Endometrium (tissue), 2 donors: ENCODE measurements at regions not wholly inside any gene's neighbourhood (a gene's known extent, or its start where the extent isn't known, plus 50 kb on each side); places are given as distances from the start of the nearest gene placed in this dataset.
"Not testable (repeated sequence)": the region's sequence is repeated elsewhere in the genome, so short reads cannot be mapped to it uniquely, and the experiment has no call there.

Experiments
- FAIRE-seq: peaks from 2 replicates; lab custom pipeline; 2012; peaks lifted over from hg19 to GRCh38; lab: Jason Lieb, UNC
- donor health status: control.
- donor health status: control.

GRCh38 chr18:14336017-14336416 lies 203.8 kb upstream of the ZNF519 start:
- not testable (repeated sequence) for FAIRE-seq

DNA sequence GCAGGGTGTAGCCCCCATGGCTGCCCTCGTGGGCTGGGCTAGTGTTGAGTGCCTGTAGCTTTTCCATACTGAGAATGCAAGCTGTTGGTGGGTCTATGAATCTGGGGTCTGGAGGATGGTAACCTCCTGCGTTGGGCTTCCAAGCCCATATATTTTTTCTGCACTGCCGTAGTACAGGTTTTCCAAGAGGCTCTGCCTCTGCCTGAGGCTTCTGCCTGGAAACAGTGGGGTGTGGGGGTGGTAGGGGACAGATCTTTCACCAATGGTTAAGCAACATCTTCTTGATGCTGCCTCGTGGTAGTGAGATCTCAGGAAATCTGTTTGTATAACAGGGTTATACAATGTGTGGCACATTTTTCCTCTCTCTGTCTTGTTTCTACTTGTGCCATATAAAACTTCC lies 189.0 kb upstream of the ZNF519 start:
- not testable (repeated sequence) for FAIRE-seq

- FAIRE-seq = not testable (repeated sequence)
Measured at GRCh38 chr18:14301255-14301654, 169.0 kb upstream of the ZNF519 start.

GRCh38 chr18:14295081-14295480 lies 162.8 kb upstream of the ZNF519 start:
- not testable (repeated sequence) for FAIRE-seq

GRCh38 chr18:14285053-14285452 lies 152.8 kb upstream of the ZNF519 start:
- FAIRE-seq = no peak

DNA sequence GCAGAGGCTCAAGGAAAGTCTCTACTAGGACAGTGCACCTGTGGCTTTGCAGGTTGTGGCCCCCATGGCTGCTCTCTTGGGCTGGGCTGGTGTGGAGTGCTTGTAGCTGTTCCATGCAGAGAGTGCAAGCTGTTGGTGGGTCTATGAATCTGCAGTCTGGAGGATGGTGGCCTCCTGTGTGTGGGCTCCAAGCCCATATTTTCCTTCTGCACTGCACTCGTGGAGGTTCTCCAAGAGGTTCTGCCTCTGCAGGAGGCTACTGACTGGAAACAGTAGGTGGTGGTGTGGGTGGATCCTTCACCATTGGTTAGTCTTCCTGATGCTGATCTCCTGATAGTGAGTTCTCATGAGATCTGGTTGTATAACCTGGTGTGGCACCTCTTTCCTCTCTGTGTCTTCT lies 143.2 kb upstream of the ZNF519 start:
- not testable (repeated sequence) for FAIRE-seq

DNA sequence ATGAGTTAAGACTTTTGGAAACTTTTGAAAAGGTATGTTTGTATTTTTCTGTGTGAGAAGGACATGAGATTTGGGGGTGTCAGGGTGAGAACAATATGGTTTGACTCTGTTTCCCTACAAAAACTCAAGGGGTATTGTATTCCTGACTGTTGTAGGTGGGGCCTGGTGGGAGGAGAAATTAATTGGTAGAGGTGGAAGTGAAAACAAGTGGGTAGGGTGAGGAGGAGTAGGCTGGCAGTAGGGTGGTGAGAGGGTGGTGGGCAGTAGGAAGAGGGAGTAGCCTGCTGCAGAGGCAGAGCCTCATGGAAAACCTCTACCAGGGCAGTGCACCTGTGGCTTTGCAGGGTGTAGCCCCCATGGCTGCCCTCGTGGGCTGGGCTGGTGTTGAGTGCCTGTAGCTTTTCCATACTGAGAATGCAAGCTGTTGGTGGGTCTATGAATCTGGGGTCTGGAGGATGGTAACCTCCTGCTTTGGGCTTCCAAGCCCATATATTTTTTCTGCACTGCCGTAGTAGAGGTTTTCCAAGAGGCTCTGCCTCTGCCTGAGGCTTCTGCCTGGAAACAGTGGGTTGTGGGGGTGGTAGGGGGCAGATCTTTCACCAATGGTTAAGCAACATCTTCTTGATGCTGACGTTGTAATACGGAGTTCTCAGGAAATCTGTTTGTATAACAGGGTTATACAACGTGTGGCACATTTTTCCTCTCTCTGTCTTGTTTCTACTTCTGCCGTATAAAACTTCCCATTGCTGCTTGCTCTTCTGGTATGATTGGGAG lies 133.6 kb upstream of the ZNF519 start:
- FAIRE-seq = not testable (repeated sequence)

- FAIRE-seq = not testable (repeated sequence)
Measured at GRCh38 chr18:14262786-14263185, 130.6 kb upstream of the ZNF519 start.

DNA sequence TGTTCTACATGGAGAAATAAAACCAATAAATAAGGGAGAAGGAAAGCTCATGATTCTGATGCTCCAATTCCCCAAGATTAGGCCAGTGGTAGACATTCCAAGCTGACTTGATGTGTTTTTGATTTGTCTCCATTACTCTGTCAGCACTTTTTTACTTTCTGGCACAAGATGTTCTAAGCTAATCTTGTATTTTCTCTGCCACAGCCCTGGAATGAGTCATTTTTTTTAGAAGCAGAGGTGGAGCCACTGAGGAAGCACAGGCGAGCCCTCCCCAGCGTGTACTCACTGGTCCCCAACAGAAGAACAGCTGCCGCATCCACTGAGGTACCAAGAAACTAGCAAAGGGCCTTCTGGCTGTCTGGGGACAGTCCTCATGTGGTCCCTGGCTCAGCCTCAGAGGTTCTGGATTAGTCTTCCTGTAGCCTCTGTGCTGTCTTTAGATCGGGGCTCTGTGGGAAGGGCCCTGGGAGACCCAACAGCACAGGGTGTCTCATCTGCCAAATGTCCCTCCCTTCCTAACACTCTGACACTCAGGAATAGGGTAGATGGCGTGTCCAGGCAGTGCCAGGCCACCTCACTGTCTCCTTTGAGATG lies 117.9 kb upstream of the ZNF519 start:
- not testable (repeated sequence) for FAIRE-seq

DNA sequence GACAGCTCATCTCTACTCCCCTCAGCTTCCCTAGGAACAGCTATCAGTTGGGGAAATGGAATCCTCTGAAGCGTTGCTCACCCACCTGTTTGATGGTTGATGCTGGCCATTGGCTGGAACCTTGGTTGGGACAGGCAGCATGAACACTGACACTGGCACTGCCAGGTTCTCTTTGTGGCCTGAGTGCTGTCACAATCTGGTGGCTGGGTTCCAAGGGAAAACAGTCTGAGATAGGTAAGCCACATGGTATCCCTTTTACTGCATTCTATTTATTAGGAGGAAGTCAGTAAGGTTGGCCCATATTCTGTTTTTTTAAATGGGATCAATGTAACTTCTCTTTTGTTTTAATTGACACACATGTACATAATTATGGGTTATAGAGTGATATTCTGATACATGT lies 107.0 kb upstream of the ZNF519 start:
- not testable (repeated sequence) for FAIRE-seq

- FAIRE-seq = not testable (repeated sequence)
Measured at GRCh38 chr18:14236356-14237048, 104.3 kb upstream of the ZNF519 start.

GRCh38 chr18:14225286-14225679 lies 93.0 kb upstream of the ZNF519 start:
- not testable (repeated sequence) for FAIRE-seq

DNA sequence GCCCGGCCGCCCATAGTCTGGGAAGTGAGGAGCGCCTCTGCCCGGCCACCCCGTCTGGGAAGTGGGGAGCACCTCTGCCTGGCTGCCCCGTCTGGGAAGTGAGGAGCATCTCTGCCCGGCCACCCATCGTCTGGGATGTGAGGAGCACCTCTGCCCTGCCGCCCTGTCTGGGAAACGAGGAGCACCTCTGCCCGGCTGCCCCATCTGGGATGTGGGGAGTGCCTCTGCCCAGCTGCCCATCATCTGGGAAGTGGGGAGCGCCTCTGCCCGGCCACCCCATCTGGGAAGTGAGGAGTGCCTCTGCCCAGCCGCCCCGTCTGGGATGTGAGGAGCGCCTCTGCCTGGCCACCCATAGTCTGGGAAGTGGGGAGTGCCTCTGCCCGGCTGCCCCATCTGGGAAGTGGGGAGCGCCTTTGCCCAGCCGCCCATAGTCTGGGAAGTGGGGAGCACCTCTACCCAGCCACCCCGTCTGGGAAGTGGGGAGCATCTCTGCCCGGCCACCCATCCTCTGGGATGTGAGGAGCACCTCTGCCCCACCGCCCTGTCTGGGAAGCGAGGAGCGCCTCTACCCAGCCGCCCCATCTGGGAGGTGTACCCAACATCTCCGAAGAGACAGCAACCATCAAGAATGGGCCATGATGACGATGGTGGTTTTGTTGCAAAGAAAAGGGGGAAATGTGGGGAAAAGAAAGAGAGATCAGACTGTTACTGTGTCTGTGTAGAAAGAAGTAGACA lies 92.5 kb upstream of the ZNF519 start:
- FAIRE-seq = not testable (repeated sequence)

DNA sequence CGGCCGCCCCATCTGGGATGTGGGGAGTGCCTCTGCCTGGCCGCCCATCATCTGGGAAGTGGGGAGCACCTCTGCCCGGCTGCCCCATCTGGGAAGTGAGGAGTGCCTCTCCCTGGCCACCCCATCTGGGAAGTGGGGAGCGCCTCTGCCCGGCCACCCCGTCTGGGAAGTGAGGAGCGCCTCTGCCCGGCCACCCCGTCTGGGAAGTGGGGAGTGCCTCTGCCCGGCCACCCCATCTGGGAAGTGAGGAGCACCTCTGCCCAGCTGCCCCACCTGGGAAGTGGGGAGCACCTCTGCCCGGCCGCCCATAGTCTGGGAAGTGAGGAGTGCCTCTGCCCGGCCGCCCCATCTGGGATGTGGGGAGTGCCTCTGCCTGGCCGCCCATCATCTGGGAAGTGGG lies 91.7 kb upstream of the ZNF519 start:
- FAIRE-seq = not testable (repeated sequence)

- not testable (repeated sequence) for FAIRE-seq
Measured at GRCh38 chr18:14223231-14223822, 91.1 kb upstream of the ZNF519 start.

GRCh38 chr18:14222354-14223221 lies 90.4 kb upstream of the ZNF519 start:
- FAIRE-seq = not testable (repeated sequence)

DNA sequence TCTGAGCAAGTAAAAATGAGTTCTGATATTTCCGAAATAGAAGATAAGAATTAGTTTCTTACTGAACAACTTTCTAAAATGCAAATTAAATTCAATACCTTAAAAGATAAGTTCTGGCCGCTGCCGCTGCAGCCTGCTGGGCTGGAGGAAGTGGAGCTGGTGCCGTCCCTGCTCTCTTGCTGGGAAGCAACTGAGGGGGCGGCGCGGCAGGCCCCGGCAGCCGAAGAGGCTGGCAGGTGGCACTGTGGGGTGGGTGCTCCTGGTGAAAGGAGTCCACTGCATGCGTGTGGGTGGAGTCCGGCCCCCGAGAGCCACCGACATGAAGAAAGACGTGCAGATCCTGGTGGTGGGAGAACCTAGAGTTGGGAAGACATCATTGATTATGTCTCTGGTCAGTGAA lies 89.5 kb upstream of the ZNF519 start:
- FAIRE-seq = no peak

- FAIRE-seq = not testable (repeated sequence)
Measured at GRCh38 chr18:14215952-14216351, 83.7 kb upstream of the ZNF519 start.

DNA sequence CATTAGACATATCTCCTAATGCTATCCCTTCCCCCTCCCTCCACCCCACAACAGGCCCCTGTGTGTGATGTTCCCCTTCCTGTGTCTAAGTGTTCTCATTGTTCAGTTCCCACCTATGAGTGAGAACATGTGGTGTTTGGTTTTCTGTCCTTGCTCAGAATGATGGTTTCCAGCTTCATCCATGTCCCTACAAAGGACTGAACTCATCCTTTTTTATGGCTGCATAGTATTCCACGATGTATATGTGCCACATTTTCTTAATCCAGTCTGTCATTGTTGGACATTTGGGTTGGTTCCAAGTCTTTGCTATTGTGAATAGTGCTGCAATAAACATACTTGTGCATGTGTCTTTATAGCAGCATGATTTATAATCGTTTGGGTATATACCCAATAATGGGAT lies 71.2 kb upstream of the ZNF519 start:
- FAIRE-seq = not testable (repeated sequence)

GRCh38 chr18:14190776-14191442 lies 58.7 kb upstream of the ZNF519 start:
- FAIRE-seq = not testable (repeated sequence)
